ENCODE measurements at regions not wholly inside any gene's neighbourhood (a gene's known extent, or its start where the extent isn't known, plus 50 kb on each side); places are given as distances from the start of the nearest gene placed in this dataset.

DNA sequence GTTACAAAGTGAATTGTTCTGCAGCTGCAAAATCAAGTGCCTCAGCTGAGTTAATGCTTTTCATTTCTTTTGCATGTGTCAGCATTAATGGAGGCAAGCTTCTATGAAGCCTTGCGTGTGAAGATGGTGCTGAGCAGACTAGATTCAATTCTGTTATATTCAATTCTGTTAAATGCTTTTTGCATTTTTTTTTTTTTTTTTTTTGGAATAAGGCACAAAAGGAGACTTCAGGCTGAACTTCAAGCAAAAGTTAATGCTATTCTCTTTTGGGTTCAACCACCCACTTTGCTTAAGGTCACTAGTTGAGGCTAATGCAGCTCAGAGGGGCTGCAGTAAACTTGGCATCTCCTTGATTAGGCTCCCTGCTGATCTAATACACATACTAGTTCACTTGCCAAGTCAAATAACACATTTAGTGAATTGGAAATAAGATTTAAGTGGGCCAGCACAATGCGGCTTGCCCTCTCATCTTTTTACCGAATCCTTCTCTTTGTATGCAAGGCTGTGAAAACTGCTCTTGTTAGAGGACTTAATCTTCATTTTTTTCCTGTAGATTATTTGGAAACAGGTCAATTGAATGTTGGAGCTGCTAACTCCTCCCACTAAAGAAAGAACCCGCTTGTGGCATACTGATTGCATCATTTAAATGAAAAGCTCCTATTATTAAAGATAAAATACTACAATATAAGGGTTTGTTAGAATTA is 1020.2 kb downstream of the NR2F1-AS1 start:
- Histone ChIP-seq H3K79me2 (ENCODE audit: control insufficient read depth, insufficient read depth, low read length, unreplicated experiment) (no peaks in the 10 kb centered on the region), H3K4me1 (ENCODE audit: control insufficient read depth, insufficient read depth, low read length, unreplicated experiment) (peaks cover 43% of the 10 kb centered on the region), H3K27ac (ENCODE audit: low read depth, low read length) (peak overlapping the region; percentile 90), H3K27me3 (ENCODE audit: insufficient read depth, low read length) (no peaks in the 10 kb centered on the region), H2AFZ (ENCODE audit: low read length, unreplicated experiment) (peak overlapping the region; percentile 27), H3K36me3 (ENCODE audit: insufficient read depth, low read length) (no peaks in the 10 kb centered on the region), H3K4me3 (ENCODE audit: low read depth, low read length) (peak overlapping the region; percentile 42)

DNA sequence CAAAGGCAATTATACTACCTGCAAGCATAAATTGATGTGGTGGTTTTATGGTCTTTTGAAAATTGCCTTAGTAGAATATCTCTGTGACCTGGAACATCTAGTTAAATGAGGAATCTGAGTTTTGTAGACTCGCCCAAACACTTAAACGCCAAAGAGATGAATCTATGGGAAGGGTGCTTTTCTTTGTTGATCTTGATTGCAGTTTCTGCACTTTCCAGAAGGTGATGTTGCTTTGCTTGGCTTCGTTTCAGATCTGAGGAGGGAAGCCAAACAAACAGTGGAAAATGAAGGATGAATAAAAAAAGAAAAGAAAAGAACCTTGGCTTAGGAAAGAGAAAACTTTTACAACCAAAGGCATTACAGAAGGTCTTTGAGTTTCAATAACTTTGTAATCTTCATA is 1021.2 kb downstream of the NR2F1-AS1 start:
- H3K4me1 ChIP-seq (ENCODE audit: control insufficient read depth, insufficient read depth, low read length, unreplicated experiment) = peaks cover 46% of the 10 kb centered on the region
- peak overlapping the region; percentile 90 for H3K27ac ChIP-seq (ENCODE audit: low read depth, low read length)
- peak overlapping the region; percentile 39 for H2AFZ ChIP-seq (ENCODE audit: low read length, unreplicated experiment)

DNA sequence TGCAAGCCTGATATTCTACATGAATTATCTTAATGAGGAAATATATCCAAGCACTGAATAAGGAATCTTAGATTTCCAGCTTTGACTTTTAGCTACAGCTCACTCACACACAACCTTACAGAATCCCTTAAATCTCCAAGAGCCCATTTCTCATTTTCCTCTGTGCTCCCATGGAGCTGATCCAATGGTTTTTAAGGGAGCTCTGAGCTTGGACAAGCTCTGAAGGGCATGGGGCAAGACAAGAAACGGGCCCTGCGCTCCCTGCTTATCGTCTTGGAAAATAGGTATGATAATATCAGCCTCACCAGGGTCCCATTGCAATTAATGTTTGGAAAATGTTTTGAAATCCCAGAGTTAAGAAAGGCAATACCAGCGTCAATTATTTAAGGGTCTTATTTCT is 1021.7 kb downstream of the NR2F1-AS1 start:
- Histone ChIP-seq H3K36me3 (ENCODE audit: insufficient read depth, low read length) (no peaks in the 10 kb centered on the region), H2AFZ (ENCODE audit: low read length, unreplicated experiment) (peak overlapping the region; percentile 39), H3K79me2 (ENCODE audit: control insufficient read depth, insufficient read depth, low read length, unreplicated experiment) (no peaks in the 10 kb centered on the region), H3K27ac (ENCODE audit: low read depth, low read length) (peak overlapping the region; percentile 90), H3K4me3 (ENCODE audit: low read depth, low read length) (no peak overlapping the region), H3K27me3 (ENCODE audit: insufficient read depth, low read length) (no peaks in the 10 kb centered on the region), H3K4me1 (ENCODE audit: control insufficient read depth, insufficient read depth, low read length, unreplicated experiment) (peaks cover 50% of the 10 kb centered on the region)

More for the DNA sequence above, 1021.2 kb downstream of the NR2F1-AS1 start:
- Histone ChIP-seq H3K27me3 (ENCODE audit: insufficient read depth, low read length) (no peaks in the 10 kb centered on the region), H3K36me3 (ENCODE audit: insufficient read depth, low read length) (no peaks in the 10 kb centered on the region), H3K79me2 (ENCODE audit: control insufficient read depth, insufficient read depth, low read length, unreplicated experiment) (no peaks in the 10 kb centered on the region), H3K4me3 (ENCODE audit: low read depth, low read length) (peak overlapping the region; percentile 42)

DNA sequence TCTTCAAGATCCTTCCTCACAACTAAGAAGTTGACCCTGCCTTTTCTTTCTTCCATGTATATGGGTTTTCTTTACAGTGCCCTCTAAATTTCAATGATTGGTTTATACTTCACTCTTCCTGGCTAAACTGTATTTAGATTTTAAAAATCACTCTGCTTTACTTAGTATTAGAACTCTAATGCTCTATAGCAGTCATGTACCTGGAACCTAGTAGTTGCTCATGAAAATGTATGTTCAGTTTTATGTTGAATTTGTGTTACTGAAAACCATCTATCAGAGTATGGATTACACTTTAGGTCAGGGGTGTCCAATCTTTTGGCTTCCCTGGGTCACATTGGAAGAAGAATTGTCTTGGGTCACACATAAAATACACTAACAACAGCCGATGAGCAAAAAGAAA is 1024.3 kb downstream of the NR2F1-AS1 start:
- H3K36me3 ChIP-seq (ENCODE audit: insufficient read depth, low read length) = no peaks in the 10 kb centered on the region
- H3K4me3 ChIP-seq (ENCODE audit: low read depth, low read length) = no peak overlapping the region
- H3K27me3 ChIP-seq (ENCODE audit: insufficient read depth, low read length) = no peaks in the 10 kb centered on the region
- H3K79me2 ChIP-seq (ENCODE audit: control insufficient read depth, insufficient read depth, low read length, unreplicated experiment) = no peaks in the 10 kb centered on the region
- H2AFZ ChIP-seq (ENCODE audit: low read length, unreplicated experiment) = no peak overlapping the region
- H3K4me1 ChIP-seq (ENCODE audit: control insufficient read depth, insufficient read depth, low read length, unreplicated experiment) = peaks cover 52% of the 10 kb centered on the region
- no peak overlapping the region for H3K27ac ChIP-seq (ENCODE audit: low read depth, low read length)

DNA sequence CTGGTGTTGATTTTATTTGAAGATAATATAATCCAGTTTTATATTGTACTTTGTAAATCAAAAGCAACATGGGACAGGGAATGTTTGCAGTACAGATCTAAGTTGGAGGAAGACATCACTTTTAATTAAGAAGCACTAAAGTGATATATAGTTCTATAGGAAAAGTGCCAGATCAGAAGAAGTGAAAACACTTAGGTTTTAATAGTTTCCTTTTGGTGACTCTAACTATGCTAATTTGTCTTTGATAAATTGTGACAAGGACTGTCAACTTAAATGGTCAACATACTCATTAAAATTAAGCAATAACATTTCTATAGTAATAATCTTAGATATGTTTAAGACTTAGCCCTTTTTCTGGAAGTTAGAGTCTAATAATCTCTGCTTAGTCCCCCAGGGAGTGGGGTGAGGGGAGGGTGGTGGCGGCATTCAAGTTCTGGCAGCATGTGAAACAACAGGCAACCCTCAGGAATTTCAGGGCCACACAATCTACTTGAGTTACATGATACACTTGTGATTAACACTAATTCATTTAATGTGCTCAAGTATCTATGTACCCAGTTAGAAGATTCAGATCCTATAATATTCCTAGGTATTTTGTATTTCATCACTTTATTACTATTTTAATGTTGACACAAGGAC is 1026.5 kb downstream of the NR2F1-AS1 start:
- no peaks in the 10 kb centered on the region for H3K27me3 ChIP-seq (ENCODE audit: insufficient read depth, low read length)

DNA sequence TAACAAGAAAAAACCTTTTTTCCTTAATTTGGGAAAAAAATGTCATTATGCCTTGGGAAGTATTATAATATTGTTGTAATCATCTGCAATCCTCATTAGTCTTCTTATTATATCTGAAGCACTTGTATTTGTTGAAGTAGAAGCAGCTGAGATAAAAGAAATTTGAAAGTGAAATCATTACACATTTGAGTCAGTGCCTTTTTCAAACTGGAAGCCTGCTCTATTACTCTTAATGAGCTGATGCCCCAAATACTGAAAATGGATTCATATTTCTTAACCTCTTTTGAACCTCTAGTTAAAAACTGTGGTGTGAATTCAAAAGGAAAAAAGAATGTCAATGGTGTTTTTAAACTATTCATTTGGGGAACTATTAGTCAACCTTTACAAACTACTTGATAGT is 1027.7 kb downstream of the NR2F1-AS1 start:
- Histone ChIP-seq H3K4me3 (ENCODE audit: low read depth, low read length) (peak overlapping the region; percentile 48; the same call in 1 of the 2 replicates), H3K36me3 (ENCODE audit: insufficient read depth, low read length) (no peaks in the 10 kb centered on the region), H3K27me3 (ENCODE audit: insufficient read depth, low read length) (no peaks in the 10 kb centered on the region), H3K79me2 (ENCODE audit: control insufficient read depth, insufficient read depth, low read length, unreplicated experiment) (no peaks in the 10 kb centered on the region), H3K27ac (ENCODE audit: low read depth, low read length) (peak overlapping the region; percentile 100), H3K4me1 (ENCODE audit: control insufficient read depth, insufficient read depth, low read length, unreplicated experiment) (peaks cover 38% of the 10 kb centered on the region), H2AFZ (ENCODE audit: low read length, unreplicated experiment) (peak overlapping the region; percentile 76)

More for the DNA sequence above, 1026.5 kb downstream of the NR2F1-AS1 start:
- Histone ChIP-seq H3K27ac (ENCODE audit: low read depth, low read length) (peak overlapping the region; percentile 100), H3K4me1 (ENCODE audit: control insufficient read depth, insufficient read depth, low read length, unreplicated experiment) (peaks cover 46% of the 10 kb centered on the region), H2AFZ (ENCODE audit: low read length, unreplicated experiment) (peak overlapping the region; percentile 55), H3K79me2 (ENCODE audit: control insufficient read depth, insufficient read depth, low read length, unreplicated experiment) (no peaks in the 10 kb centered on the region), H3K4me3 (ENCODE audit: low read depth, low read length) (no peak overlapping the region), H3K36me3 (ENCODE audit: insufficient read depth, low read length) (no peaks in the 10 kb centered on the region)

DNA sequence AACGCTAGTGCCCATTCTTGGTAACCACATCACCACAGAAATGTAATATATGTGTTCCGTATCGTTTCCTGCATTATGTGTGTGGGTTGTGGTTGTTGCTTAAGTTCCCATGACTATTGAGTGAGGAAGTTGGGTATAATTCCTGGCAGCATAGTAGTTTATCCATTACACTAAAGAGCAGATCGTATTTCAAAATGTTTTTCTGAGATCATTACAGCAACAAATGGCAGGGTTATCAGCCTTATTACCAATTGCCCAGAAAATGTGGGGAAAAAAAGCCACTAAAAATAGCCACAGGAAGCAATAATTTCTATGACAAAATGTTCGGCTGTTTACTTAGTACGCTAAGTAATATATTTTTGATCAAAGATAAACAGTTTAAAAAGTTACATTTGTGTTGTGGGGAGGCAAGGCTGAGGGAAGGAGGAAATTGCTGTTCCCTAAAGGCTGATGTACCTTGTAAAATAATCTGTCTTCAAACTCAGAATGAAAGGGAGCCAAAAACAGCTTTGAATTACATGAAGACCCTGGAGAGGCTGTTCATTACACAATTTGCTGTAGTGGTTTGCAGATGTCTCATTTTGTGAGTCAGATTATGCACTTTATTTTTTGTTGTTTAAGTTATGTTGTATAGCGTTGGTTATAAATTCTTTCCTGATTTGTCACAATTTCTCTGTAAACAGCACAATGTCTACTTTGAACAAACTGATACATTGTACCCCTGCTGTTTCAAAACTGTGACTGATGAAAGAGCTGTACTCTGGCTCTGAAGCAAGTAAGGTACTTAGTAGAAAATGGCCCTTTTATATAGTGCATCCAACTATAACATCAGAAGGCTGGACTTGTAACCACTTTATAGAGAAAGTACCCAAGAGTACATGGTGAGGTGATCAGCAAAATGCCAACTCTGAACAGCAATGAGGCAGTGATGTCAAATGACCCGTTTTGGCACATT is 1028.5 kb downstream of the NR2F1-AS1 start:
- Histone ChIP-seq H3K79me2 (ENCODE audit: control insufficient read depth, insufficient read depth, low read length, unreplicated experiment) (no peaks in the 10 kb centered on the region), H3K27me3 (ENCODE audit: insufficient read depth, low read length) (no peaks in the 10 kb centered on the region), H3K27ac (ENCODE audit: low read depth, low read length) (peak overlapping the region; percentile 100), H2AFZ (ENCODE audit: low read length, unreplicated experiment) (peak overlapping the region; percentile 10), H3K4me3 (ENCODE audit: low read depth, low read length) (peak overlapping the region; percentile 48), H3K4me1 (ENCODE audit: control insufficient read depth, insufficient read depth, low read length, unreplicated experiment) (peaks cover 38% of the 10 kb centered on the region), H3K36me3 (ENCODE audit: insufficient read depth, low read length) (no peaks in the 10 kb centered on the region)

DNA sequence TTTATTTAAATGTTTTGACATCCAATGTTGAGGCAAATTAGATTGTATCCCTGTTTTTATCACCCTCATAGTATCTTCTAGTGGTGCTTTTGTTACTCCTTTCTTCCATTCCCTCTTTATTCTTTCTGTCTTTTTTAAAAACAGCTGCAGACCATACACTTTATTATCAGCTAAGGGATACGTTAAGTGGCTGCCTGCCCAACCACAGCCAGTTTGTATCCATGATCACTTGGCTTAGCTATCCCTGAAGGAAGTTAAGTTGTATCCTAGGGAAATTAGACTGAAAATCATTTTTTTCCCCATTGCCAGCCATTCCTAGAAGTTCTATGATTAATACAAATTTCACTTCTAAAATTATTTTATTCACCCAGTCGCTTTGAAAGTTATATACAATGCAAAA is 1032.7 kb downstream of the NR2F1-AS1 start:
- peaks cover 28% of the 10 kb centered on the region for H3K4me1 ChIP-seq (ENCODE audit: control insufficient read depth, insufficient read depth, low read length, unreplicated experiment)
- H3K27ac ChIP-seq (ENCODE audit: low read depth, low read length) = no peak overlapping the region

DNA sequence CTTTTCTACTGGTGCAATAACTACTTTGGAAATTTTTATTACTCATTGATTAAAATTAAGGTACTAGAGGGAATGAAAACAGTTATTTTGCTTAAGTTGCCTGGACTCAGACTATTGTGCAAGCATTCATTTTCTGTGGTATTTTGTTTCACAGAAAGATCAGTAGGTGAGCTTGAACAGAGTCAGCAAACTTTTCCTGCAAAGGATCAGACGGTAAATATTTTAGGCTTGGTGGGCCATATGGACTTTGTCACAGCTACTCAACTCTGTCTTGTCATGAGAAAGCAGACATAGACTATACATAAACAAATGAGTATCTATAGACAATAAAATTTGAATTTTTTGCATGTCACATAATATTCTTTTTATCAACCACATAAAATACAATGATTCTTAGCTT is 1036.4 kb downstream of the NR2F1-AS1 start:
- H3K27ac ChIP-seq (ENCODE audit: low read depth, low read length) = no peak overlapping the region
- H3K79me2 ChIP-seq (ENCODE audit: control insufficient read depth, insufficient read depth, low read length, unreplicated experiment) = no peaks in the 10 kb centered on the region
- H3K27me3 ChIP-seq (ENCODE audit: insufficient read depth, low read length) = no peaks in the 10 kb centered on the region
- H3K36me3 ChIP-seq (ENCODE audit: insufficient read depth, low read length) = no peaks in the 10 kb centered on the region
- H2AFZ ChIP-seq (ENCODE audit: low read length, unreplicated experiment) = no peak overlapping the region
- no peak overlapping the region for H3K4me3 ChIP-seq (ENCODE audit: low read depth, low read length)
- H3K4me1 ChIP-seq (ENCODE audit: control insufficient read depth, insufficient read depth, low read length, unreplicated experiment) = peaks cover 11% of the 10 kb centered on the region

More for the DNA sequence above, 1032.7 kb downstream of the NR2F1-AS1 start:
- H2AFZ ChIP-seq (ENCODE audit: low read length, unreplicated experiment) = peak overlapping the region; percentile 35
- H3K4me3 ChIP-seq (ENCODE audit: low read depth, low read length) = no peak overlapping the region
- no peaks in the 10 kb centered on the region for H3K36me3 ChIP-seq (ENCODE audit: insufficient read depth, low read length)
- H3K79me2 ChIP-seq (ENCODE audit: control insufficient read depth, insufficient read depth, low read length, unreplicated experiment) = no peaks in the 10 kb centered on the region
- no peaks in the 10 kb centered on the region for H3K27me3 ChIP-seq (ENCODE audit: insufficient read depth, low read length)

DNA sequence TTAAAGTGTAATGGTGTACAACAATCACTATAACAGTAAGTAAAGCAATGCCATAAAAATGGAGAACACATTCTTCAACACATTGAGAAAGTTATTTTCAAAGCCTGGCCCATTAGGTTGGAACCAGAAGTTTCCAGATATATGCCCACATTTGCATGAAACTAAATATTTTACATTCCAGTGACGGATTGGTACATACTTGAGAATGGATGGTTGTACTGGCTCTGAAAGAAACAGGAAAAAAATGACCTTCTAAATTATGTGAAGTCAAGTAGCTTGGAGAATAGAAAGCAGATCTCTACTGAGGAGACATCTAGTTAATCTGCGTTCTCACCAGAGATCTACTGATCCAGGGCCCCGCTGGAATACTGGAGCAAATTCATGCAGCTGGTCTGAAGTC is 1037.0 kb downstream of the NR2F1-AS1 start:
- peaks cover 10% of the 10 kb centered on the region for H3K4me1 ChIP-seq (ENCODE audit: control insufficient read depth, insufficient read depth, low read length, unreplicated experiment)

More for the DNA sequence above, 1037.0 kb downstream of the NR2F1-AS1 start:
- no peak overlapping the region for H3K27ac ChIP-seq (ENCODE audit: low read depth, low read length)
- no peaks in the 10 kb centered on the region for H3K79me2 ChIP-seq (ENCODE audit: control insufficient read depth, insufficient read depth, low read length, unreplicated experiment)
- H2AFZ ChIP-seq (ENCODE audit: low read length, unreplicated experiment) = no peak overlapping the region
- no peaks in the 10 kb centered on the region for H3K27me3 ChIP-seq (ENCODE audit: insufficient read depth, low read length)
- H3K4me3 ChIP-seq (ENCODE audit: low read depth, low read length) = no peak overlapping the region
- H3K36me3 ChIP-seq (ENCODE audit: insufficient read depth, low read length) = no peaks in the 10 kb centered on the region
